ENCODE measurements at regions not wholly inside any gene's neighbourhood (a gene's known extent, or its start where the extent isn't known, plus 50 kb on each side); places are given as distances from the start of the nearest gene placed in this dataset.

- TF ChIP-seq CTCF (IDR thresholded peaks at IDR 0.05; ENCODE audit: low read depth, low read length) (no peak), EZH2phosphoT487 (IDR thresholded peaks at IDR 0.05; ENCODE audit: low read depth) (no peak)
Measured at GRCh38 chr22:27627901-27628300, 173.7 kb downstream of the MN1 start.
